ENCODE measurements at regions not wholly inside any gene's neighbourhood (a gene's known extent, or its start where the extent isn't known, plus 50 kb on each side); places are given as distances from the start of the nearest gene placed in this dataset.
"Not testable (repeated sequence)": the region's sequence is repeated elsewhere in the genome, so short reads cannot be mapped to it uniquely, and the experiment has no call there.

DNA sequence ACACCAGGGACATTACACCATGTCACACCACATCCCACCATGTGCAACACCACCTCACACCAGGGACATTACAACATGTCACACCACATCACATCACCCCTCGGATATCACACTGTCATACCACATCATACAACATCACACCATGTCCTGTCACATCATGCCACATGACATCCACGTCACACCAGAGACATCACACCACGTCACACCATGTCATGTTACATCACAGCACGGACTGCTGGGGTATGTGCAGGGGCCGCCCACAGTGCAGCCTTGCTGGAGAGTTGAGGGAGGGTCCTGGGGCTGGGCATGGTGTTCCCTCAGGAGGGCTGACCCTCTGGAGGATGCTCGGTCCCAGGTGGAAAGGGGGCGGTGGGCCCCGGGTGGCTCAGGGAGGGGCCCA is 91.4 kb downstream of the TMEM121 start:
- peak; percentile 55 for DNase-seq (ENCODE audit: missing footprints)
- intact Hi-C loops (cut with DNase I); ATAC-seq: not testable (repeated sequence)

DNA sequence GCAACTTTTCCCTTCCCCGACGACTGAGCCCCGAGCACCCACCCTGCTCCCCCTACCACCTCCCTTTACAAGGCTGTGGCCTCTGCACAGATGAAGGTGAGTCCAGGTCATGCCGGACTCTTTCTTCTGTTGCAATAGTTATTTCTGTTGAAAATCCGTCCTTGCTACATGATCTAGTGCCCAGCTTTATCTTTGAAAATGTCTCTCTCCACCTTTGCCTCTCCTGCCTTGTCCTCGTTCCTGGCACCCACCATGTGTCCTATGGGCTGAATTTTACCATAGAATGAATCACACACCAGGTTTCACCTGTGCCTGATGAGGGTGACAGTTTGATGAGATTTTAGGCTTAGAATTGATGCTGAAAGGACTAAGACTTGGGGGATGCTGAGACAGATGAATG is 92.9 kb downstream of the TMEM121 start:
- intact Hi-C loops (cut with DNase I); ATAC-seq; DNase-seq (ENCODE audit: missing footprints): not testable (repeated sequence)

DNA sequence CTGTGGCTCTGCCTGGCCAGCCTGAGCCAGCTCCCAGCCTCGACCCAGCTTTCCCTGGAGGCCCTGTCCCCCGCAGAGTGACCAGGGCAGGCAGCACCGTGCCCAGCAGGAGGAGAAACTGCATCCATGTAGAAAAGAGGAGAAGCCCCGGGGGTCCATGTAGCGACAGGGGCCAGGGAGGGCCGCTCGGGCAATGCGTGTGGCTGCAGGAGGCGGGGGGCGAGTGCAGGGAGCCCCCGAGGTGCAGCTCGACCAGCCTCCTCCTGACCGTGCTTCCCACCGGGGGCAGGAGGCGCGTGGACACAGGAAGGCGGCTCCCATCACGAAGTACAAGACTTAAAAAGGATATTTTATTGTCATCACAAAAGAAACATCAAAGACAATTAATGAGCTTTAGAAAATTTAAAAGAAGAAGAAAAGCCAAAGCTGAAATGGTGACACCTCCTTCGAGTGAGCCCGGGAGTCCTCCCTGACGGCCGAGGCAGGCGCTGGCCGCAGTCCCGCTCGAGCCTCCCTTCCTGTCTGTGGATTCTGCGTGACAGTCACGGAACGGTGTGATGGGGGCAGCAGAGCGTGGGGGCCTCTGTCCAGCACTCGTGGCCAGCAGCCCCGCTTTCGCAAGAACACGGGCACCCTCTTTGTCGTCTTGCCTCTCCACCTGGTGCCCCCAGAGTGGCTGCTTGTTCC is 93.9 kb downstream of the TMEM121 start:
- DNase-seq (ENCODE audit: missing footprints); ATAC-seq; intact Hi-C loops (cut with DNase I): not testable (repeated sequence)

DNA sequence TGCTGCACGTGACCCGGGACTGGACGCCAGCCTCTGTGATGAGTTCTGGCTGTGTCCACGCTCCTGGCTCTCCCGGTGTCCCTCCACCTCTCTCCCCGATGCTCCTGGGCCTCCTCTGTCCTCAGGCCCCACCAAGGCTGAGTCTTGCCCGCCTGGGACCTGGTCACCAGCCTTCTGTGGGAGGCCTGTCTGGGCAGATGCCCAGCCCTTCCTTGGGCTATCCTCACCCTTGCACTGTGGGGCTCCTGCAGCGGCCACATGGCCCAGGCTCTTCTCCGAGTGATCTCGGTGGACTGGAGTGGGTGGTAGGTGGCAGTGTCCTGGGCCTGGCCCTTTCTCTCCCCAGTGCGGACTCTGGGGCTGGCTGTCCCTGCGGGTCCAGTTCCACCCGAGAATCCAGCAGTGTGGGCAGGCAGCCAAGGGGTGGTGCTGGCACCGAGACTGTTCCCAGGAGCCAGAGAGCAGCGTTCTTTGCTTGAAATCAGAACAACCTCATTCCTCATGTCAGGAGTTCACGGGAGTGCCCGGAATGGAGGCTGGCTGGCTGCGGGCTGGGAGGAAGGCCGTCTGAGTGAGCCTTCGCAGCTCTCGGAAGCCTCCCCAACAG is 94.6 kb downstream of the TMEM121 start:
- intact Hi-C loops (cut with DNase I); ATAC-seq: not testable (repeated sequence)
- DNase-seq (ENCODE audit: missing footprints): peak; percentile 72

DNA sequence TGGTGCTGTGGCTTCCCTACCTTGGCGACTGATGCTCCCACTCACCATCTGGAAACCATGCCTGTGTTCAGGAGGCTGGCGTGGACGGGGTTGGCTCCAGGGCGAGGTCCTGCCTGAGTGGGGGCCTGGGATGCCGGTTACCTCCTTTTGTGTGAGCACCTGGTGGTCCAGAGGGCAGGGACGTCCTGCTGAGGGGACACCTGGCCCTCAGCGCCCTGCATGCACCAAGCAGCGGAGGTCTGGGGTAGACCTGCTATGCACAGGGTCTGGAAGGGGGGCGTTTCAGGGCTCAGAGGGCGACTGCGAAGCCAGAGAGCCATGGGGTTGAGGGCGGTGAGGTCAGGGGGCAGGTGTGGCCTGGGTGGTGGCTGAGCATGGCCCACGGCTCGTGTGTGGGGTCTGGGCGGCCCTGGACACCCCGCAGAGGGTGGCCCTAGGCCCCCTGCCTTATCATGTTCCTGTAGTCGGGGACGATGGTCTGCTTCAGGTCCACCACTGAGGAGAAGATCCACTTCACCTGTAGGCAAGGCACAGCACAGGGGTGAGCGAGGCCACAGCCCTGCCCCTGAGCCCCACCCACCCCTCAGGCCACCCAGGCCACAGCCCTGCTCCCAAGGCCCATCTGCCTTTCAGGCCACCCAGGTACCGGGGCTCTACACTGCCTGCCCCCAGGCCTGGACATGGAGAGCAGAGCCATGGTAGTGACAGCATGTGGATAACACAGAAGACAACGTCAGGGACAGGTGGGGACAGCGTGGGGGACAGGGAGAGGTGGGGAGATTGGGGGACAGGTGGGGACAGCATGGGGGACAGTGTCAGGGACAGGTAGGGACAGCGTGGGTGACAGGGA is 95.3 kb downstream of the TMEM121 start:
- DNase-seq (ENCODE audit: missing footprints): peak; percentile 45
- ATAC-seq; intact Hi-C loops (cut with DNase I): not testable (repeated sequence)

DNA sequence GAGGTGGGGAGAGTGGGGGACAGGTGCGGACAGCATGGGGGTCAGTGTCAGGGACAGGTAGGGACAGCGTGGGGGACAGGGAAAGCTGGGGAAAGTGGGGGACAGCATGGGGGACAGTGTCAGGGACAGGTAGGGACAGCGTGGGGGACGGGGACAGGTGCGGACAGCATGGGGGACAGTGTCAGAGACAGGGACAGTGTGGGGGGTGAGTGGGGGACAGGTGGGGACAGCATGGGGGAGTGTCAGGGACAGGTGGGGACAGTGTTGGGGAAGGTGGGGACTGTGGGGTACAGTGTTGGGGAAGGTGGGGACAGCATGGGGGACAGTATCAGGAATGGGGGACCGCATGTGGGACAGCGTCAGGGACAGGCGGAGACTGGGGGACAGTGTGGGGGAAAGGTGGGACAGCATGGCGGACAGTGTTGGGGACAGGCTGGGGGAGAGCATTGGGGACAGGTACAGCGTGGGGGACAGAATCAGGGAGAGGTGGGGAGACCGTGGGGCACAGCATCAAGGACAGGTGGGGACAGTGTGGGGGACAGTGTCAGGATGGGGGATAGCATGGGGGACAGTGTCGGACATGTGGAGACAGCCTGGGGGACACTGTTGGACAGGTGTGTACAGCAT is 96.1 kb downstream of the TMEM121 start:
- intact Hi-C loops (cut with DNase I): no loop called here
- no peak for DNase-seq (ENCODE audit: missing footprints)
- ATAC-seq: peak; percentile 48

DNA sequence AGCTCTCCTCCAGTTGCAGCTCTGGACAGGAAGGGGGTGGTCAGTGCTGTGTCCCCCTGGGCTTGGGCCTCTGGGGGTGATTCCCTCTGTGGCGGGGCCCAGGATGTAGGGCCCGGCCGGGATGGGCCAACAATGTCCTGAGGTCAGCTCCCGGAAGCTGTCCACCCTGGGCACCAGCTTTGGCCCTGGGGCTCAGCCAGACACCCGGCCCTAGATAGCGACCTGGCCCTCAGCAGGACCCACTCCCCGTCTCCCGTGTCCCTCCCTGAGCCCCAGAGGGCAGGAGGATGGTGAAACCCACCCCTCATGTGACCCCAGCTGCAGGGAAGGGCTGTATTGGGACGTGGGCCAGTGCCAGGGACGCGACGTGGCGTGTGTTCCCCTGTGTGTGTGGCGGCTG is 96.8 kb downstream of the TMEM121 start:
- ATAC-seq; intact Hi-C loops (cut with DNase I): not testable (repeated sequence)
- DNase-seq (ENCODE audit: missing footprints): peak; percentile 70

DNA sequence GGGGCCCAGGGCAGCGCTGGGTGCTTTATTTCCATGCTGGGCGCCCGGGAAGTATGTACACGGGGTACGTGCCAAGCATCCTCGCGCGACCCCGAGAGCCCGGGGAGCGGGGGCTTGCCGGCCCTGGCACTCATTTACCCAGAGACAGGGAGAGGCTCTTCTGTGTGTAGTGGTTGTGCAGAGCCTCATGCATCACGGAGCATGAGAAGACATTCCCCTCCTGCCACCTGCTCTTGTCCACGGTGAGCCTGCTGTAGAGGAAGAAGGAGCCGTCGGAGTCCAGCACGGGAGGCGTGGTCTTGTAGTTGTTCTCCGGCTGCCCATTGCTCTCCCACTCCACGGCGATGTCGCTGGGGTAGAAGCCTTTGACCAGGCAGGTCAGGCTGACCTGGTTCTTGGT is 98.0 kb downstream of the TMEM121 start:
- ATAC-seq; DNase-seq (ENCODE audit: missing footprints); intact Hi-C loops (cut with DNase I): not testable (repeated sequence)

DNA sequence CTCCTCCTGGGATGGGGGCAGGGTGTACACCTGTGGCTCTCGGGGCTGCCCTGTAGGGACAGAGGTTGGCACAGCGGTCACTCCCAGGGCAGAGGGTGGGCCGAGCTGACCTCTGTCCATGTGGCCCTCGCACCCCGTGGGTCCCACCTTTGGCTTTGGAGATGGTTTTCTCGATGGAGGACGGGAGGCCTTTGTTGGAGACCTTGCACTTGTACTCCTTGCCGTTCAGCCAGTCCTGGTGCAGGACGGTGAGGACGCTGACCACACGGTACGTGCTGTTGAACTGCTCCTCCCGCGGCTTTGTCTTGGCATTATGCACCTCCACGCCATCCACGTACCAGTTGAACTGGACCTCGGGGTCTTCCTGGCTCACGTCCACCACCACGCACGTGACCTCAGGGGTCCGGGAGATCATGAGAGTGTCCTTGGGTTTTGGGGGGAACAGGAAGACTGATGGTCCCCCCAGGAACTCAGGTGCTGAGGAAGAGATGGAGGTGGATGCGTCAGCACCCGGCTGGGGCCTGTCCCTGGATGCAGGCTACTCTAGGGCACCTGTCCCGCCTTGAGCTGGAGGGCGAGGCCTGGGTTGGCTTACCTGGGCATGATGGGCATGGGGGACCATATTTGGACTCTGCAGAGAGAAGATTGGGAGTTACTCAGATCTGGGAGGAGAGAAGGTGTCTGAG is 98.5 kb downstream of the TMEM121 start:
- intact Hi-C loops (cut with DNase I); ATAC-seq: not testable (repeated sequence)
- DNase-seq (ENCODE audit: missing footprints): peak; percentile 44

DNA sequence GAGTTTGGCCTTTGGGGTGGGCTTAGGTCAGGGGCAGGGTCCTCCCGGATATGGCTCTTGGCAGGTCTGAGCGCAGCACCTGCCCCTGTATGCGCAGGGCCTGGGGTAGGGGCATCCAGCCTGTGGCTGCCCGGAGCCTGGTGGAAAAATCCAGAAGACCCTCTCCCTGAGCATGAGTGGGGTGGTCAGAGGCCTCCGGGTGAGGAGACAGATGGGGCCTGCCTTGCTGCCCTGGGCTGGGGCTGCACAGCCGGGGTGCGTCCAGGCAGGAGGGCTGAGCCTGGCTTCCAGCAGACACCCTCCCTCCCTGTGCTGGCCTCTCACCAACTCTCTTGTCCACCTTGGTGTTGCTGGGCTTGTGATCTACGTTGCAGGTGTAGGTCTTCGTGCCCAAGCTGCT is 99.1 kb downstream of the TMEM121 start:
- ATAC-seq; intact Hi-C loops (cut with DNase I): not testable (repeated sequence)
- peak; percentile 57 for DNase-seq (ENCODE audit: missing footprints)

DNA sequence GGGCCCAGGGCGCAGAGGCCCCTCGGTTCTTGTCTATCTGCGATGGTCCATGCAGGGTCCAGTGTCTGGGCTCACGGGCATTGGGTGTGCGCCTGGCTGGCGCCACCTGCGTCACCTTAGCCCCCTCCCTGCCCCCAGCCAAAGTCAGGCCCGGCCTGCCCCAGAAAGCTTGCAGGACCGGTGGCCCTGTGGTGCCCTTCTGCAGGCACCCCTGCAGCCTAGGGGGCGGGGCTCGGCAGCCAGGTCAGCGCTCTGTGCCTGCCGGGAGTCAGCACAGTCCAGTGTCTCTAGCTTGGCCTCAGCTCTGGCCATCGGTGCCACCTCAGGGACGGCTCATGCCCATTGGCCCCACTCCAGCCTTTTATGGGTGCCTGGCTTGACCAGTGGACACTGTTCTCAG is 99.7 kb downstream of the TMEM121 start:
- ATAC-seq; DNase-seq (ENCODE audit: missing footprints); intact Hi-C loops (cut with DNase I): not testable (repeated sequence)

DNA sequence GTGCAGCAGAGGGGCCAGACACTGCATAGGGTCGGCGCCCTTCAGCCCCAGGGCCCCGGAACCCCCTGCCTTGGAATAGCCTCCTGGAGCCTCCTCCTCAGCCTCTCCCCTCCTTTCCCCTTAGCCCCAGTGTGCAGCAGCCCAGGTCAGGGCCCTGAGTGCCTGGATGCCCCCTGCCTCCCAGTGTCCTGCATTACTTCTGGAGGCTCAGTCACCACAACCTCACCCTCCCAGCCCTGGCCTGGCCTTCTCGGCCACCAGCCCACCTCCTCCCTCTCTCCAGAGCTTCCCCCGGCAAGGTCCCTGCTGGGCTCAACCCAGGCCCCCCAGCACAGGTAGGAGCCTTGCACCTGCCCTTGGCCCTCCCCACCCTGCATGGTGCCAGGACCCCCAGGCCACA is 100.3 kb downstream of the TMEM121 start:
- ATAC-seq; DNase-seq (ENCODE audit: missing footprints); intact Hi-C loops (cut with DNase I): not testable (repeated sequence)

DNA sequence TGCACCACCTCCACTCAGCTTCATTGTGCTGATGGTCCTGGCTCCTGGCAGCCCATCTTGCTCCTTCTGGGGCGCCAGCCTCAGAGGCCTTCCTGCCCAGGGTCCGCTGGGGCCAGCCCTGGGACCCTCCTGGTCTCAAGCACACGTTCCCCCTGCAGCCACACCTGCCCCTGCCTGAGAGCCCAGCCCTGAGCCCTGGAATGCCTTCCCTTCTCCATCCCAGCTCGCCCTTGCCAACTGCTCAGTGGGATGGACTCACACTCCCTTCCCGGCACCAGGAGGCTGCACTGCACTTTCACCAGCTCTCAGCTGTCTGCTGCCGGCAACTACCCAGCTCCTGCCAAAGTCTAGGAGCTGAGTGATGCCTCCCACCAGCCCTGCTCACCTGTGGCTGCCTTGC is 100.9 kb downstream of the TMEM121 start:
- intact Hi-C loops (cut with DNase I); DNase-seq (ENCODE audit: missing footprints); ATAC-seq: not testable (repeated sequence)

DNA sequence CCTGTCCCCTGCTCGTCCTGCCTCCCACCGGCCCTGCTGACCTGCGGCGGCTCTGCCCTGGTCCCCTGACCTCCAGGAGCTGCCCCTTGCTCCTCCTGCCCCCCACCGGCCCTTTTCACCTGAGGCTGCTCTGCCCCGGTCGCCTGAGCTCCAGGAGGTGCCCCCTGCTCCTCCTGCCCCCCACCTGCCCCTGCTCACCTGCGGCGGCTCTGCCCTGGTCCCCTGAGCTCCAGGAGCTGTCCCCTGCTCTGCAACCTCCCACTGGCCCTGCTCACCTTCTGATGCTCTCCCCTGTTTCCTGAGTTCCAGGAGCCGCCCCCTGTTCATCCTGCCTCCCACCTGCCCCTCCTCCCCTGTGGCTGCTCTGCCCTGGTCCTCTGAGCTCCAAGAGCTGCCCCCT is 101.3 kb downstream of the TMEM121 start:
- intact Hi-C loops (cut with DNase I): no loop called here
- no peak for DNase-seq (ENCODE audit: missing footprints)
- ATAC-seq: no peak

DNA sequence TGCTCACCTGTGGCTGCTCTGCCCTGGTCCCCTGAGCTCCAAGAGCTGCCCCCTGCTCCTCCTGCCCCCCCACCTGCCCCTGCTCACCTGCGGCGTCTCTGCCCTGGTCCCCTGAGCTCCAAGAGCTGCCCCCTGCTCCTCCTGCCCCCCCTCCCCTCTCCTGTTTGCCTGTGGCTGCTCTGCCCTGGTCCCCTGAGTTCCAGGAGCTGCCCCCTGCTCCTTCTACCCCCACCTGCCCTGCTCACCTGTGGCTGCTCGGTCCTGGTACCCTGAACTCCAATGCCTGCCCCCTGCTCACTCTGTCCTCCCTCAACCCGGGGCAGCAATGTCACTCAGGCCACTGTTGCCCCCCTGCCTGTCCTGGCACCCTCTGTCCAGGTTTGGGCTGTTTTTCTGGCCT is 101.7 kb downstream of the TMEM121 start:
- ATAC-seq; intact Hi-C loops (cut with DNase I); DNase-seq (ENCODE audit: missing footprints): not testable (repeated sequence)

DNA sequence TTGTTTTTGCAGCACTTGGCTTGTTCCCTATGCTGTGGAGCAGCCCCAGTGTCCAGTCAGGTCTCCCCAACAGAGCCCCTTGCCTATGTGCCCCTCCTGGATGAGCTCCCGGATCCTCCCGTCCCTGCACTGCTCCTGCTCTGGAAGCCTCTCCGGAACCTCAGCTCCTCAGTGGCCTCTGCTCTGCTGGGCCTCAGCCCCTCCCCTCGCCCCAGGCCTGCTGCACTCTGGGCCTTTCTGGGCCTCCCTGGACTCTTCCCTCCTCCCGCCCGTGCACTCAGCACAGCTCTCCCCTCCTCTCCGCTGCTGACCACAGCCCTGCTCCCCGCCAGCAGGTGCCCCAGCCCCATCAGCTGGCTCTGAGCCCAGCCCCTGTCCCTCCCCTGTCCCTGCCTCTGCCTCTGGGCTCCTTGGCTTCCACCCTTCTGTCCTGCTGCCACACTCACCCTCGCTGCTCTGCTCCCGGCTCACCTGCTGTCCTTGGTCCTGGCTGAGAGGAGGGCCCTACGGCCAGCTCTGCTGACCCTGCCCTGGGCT is 102.2 kb downstream of the TMEM121 start:
- DNase-seq (ENCODE audit: missing footprints); intact Hi-C loops (cut with DNase I); ATAC-seq: not testable (repeated sequence)

DNA sequence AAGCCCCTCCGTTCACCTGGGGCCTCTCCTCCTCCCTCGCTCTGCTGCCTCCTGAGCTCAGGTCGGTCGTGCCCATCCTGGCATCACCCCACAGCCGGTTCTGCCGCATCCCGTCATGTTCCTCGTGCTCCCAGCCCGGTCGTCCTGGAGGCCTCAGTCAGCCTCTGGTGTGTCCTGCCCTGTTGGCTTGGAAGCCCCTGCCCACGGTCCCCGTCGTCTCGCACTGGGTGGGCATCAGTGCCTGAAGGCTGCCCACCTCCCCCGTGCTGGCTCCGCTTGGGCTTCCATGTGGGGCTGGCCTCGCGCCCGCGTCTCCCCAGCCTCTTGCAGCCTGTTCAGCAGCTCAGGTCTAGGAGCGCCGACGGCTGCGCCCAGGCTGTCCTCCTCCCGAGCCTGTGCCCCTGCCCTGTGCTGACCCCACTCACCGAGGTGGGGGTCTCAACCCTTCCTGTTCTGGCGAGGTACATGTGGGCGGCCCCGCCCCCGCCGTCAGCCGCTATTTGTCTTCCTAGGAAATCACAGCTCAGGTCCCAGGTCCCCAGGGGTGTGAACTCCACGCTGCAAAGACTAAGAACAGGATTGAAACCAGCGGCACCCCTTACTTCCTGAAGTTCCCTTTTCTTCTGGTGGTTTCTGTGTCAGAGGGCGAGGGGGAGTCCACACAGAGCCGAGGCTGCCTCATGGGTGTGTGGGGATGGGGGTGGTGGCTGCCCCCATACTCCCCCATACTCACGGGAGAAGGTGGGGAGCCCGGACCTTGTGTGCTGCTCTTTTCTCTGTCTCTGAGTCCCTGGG is 102.9 kb downstream of the TMEM121 start:
- DNase-seq (ENCODE audit: missing footprints); intact Hi-C loops (cut with DNase I); ATAC-seq: not testable (repeated sequence)

Measured in Right ventricle myocardium inferior (tissue), 1 donor.